ENCODE measurements at regions not wholly inside any gene's neighbourhood (a gene's known extent, or its start where the extent isn't known, plus 50 kb on each side); places are given as distances from the start of the nearest gene placed in this dataset.

DNA sequence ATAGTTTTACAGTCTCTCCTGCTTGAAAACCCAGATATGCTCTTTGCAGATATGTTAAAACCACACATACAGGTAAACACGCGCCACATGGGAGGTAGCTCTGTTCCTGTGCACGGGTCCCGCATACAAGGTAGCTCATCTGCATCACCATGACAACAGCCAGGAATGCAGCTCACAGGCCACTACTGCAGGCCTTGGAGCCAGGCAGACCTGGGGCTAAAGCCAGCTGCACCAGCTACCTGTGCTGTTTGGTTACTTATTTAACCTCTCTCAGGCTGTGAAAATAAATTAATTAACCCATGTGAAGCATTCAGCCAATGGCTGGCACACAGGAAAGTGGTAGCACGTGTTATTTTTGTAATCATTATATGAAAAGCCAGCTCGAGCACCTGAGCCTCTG is 428.3 kb downstream of the TNS3 start:
- TF ChIP-seq, protein P1, sequence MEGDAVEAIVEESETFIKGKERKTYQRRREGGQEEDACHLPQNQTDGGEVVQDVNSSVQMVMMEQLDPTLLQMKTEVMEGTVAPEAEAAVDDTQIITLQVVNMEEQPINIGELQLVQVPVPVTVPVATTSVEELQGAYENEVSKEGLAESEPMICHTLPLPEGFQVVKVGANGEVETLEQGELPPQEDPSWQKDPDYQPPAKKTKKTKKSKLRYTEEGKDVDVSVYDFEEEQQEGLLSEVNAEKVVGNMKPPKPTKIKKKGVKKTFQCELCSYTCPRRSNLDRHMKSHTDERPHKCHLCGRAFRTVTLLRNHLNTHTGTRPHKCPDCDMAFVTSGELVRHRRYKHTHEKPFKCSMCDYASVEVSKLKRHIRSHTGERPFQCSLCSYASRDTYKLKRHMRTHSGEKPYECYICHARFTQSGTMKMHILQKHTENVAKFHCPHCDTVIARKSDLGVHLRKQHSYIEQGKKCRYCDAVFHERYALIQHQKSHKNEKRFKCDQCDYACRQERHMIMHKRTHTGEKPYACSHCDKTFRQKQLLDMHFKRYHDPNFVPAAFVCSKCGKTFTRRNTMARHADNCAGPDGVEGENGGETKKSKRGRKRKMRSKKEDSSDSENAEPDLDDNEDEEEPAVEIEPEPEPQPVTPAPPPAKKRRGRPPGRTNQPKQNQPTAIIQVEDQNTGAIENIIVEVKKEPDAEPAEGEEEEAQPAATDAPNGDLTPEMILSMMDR (IDR thresholded peaks at IDR 0.05; ENCODE audit: control extremely low read depth in 1 of 3, insufficient read depth in 1 of 3, low read depth in 1 of 3, low read length in 3 of 3), result no peak
- TF ChIP-seq JUND (IDR thresholded peaks at IDR 0.05; ENCODE audit: low read length) (no peak), POLR2A (IDR thresholded peaks at IDR 0.05; ENCODE audit: control extremely low read depth in 1 of 2, low read depth in 2 of 2, low read length in 2 of 2) (no peak), HDAC6 (IDR thresholded peaks at IDR 0.05; ENCODE audit: low read depth, low read length) (no peak), BRCA1 (IDR thresholded peaks at IDR 0.05; ENCODE audit: low read depth, low read length) (no peak), YY1 (IDR thresholded peaks at IDR 0.05; ENCODE audit: low read depth, low read length) (no peak), CEBPB (IDR thresholded peaks at IDR 0.05; ENCODE audit: low read depth, low read length) (no peak), RAD21 (IDR thresholded peaks at IDR 0.05 in 1 of 2, conservative IDR thresholded peaks at IDR 0.05 in 1 of 2; ENCODE audit: low read depth in 2 of 2, low read length in 2 of 2) (no peak), MAFK (IDR thresholded peaks at IDR 0.05; ENCODE audit: low read depth, low read length) (no peak), EP300 (IDR thresholded peaks at IDR 0.05; ENCODE audit: borderline replicate concordance in 1 of 2, low read depth in 2 of 2, low read length in 2 of 2) (no peak), RFX5 (IDR thresholded peaks at IDR 0.05; ENCODE audit: borderline replicate concordance, low read depth, low read length) (no peak), BCL11A (IDR thresholded peaks at IDR 0.05; ENCODE audit: low read depth in 2 of 2, low read length in 2 of 2) (no peak), POLR2AphosphoS5 (IDR thresholded peaks at IDR 0.05; ENCODE audit: low read depth, low read length) (no peak)

Measured in H1 (cell line).